Psoas muscle (tissue), 7 donors: ENCODE measurements at regions not wholly inside any gene's neighbourhood (a gene's known extent, or its start where the extent isn't known, plus 50 kb on each side); places are given as distances from the start of the nearest gene placed in this dataset.

Source experiments
- ATAC-seq, 4 donors: fragments of 200-7000 bp; cut with Tn5 transposase; one replicate each; pipeline ENCODE4 v1.9.1; 2020; ENCODE audit warnings: moderate library complexity in 3 of 4, mild to moderate bottlenecking in 2 of 4
- DNase-seq, 2 donors: peaks; one replicate each; pipeline ENCODE4 v3.0.0-alpha.2; 2020
- H3K27ac ChIP-seq: fragments of 200-600 bp; one replicate; pipeline ENCODE4 v1.8.0; 2022
- H3K27me3 ChIP-seq, 3 donors: fragments of 200-600 bp in 1 of 3; one replicate each; pipeline versions ENCODE4 v1.6.1 to v1.8.0; 2013 to 2022; ENCODE audit warnings: low read length in 2 of 3, mild to moderate bottlenecking in 2 of 3, moderate library complexity in 1 of 3; ENCODE audit not compliant: insufficient read depth in 3 of 3
- H3K36me3 ChIP-seq, 2 donors: fragments of 200-600 bp in 1 of 2; one replicate each; pipeline versions ENCODE4 v1.6.1 to v1.8.0; 2013 to 2022; ENCODE audit warnings: low read depth in 1 of 2, mild to moderate bottlenecking in 1 of 2, moderate library complexity in 1 of 2; ENCODE audit not compliant: insufficient read depth in 1 of 2
- H3K4me1 ChIP-seq: fragments of 200-600 bp; one replicate; pipeline ENCODE4 v1.8.0; 2022
- H3K4me3 ChIP-seq: fragments of 200-600 bp; one replicate; pipeline ENCODE4 v1.8.0; 2022; ENCODE audit warnings: mild to moderate bottlenecking
- H3K9me3 ChIP-seq: fragments of 200-600 bp; one replicate; pipeline ENCODE4 v1.8.0; 2022
- CTCF ChIP-seq: fragments of 200-600 bp; IDR thresholded peaks from one replicate; pipeline ENCODE4 v1.8.0; 2022; ENCODE audit warnings: antibody characterized with exemption
- WGBS, 3 donors: extraction: QIAGEN DNeasy Blood & Tissue Kit; methylation state at CpG; one replicate each; pipeline versions ENCODE4 v1.1.6 to v1.1.7; 2013; 5-methylcytosine and 5-hydroxymethylcytosine counted together
- intact Hi-C, 2 donors: fragments of 100-400 bp; cut with DNase I; formaldehyde crosslinking; loops; one replicate each; pipeline versions ENCODE4 v1.11.0 to v1.14.2; 2022
- donor health status: healthy with polysubstance abuse.
- donor health status: DM: no; HTN: no; CAD: no; lungs with moderate emphysema.
- donor health status: Bipolar disorder and iron deficiency.
- donor health status: healthy.
- donor health status: DM: yes; HTN: yes; CAD: no.
- donor health status: DM: no; HTN: no; CAD: no.
- donor health status: DM: yes; HTN: yes; CAD: no.

GRCh38 chr1:5643360-5644107 lies 348.7 kb downstream of the NPHP4 start:
- no peaks in the 10 kb centered on the region for H3K4me1 ChIP-seq
- 66 to 72% (median 71%) methylated on average over 15 of the region's 15 CpGs for WGBS, 3 donors
- no peak overlapping the region for H3K27ac ChIP-seq
- no peak for ATAC-seq
- no peaks in the 10 kb centered on the region for H3K36me3 ChIP-seq
- peaks cover 0 to 10% (median 2%) of the 10 kb centered on the region in 3 donors for H3K27me3 ChIP-seq
- no peaks in the 10 kb centered on the region for H3K9me3 ChIP-seq
- intact Hi-C loops, result no loop called here
- DNase-seq, result no peak
- TF ChIP-seq CTCF, result no peak
- H3K4me3 ChIP-seq, result no peak overlapping the region

- DNase-seq (no peak), ATAC-seq (no peak)
- Histone ChIP-seq H3K9me3 (no peaks in the 10 kb centered on the region), H3K4me1 (no peaks in the 10 kb centered on the region), H3K4me3 (no peak overlapping the region), H3K36me3 (no peaks in the 10 kb centered on the region), H3K27me3 (peaks cover 0 to 10% (median 1%) of the 10 kb centered on the region in 3 donors), H3K27ac (no peak overlapping the region)
- 61 to 67% (median 63%) methylated on average over 6 of the region's 6 CpGs for WGBS, 3 donors
- no peak for TF ChIP-seq CTCF
- intact Hi-C loops, result no loop called here
Measured at GRCh38 chr1:5640845-5641244, 351.4 kb downstream of the NPHP4 start.

GRCh38 chr1:5639106-5639722 lies 353.0 kb downstream of the NPHP4 start:
- DNase-seq (no peak), ATAC-seq (no peak)
- Histone ChIP-seq H3K4me1 (no peaks in the 10 kb centered on the region), H3K36me3 (no peaks in the 10 kb centered on the region), H3K9me3 (no peaks in the 10 kb centered on the region), H3K27me3 (peaks cover 0 to 10% (median 1%) of the 10 kb centered on the region in 3 donors), H3K4me3 (no peak overlapping the region), H3K27ac (no peak overlapping the region)
- intact Hi-C loops, result no loop called here
- 67 to 74% (median 73%) methylated on average over 5 of the region's 5 CpGs for WGBS, 3 donors
- TF ChIP-seq CTCF, result no peak

- no peak for TF ChIP-seq CTCF
- ATAC-seq, result no peak
Measured at GRCh38 chr1:5638582-5638981, 353.6 kb downstream of the NPHP4 start.

More at GRCh38 chr1:5638582-5638981, 353.6 kb downstream of the NPHP4 start:
- 66 to 80% (median 71%) methylated on average over 3 of the region's 3 CpGs for WGBS, 3 donors
- H3K4me3 ChIP-seq, result no peak overlapping the region
- intact Hi-C loops, result no loop called here
- DNase-seq, result no peak
- peaks cover 0 to 10% (median 1%) of the 10 kb centered on the region in 3 donors for H3K27me3 ChIP-seq
- no peaks in the 10 kb centered on the region for H3K4me1 ChIP-seq
- no peaks in the 10 kb centered on the region for H3K36me3 ChIP-seq
- no peaks in the 10 kb centered on the region for H3K9me3 ChIP-seq
- no peak overlapping the region for H3K27ac ChIP-seq
